Activated CD8-positive, alpha-beta T cell treated with anti-CD3 and anti-CD28 coated beads for 36 hours (primary cell): ENCODE measurements at regions not wholly inside any gene's neighbourhood (a gene's known extent, or its start where the extent isn't known, plus 50 kb on each side); places are given as distances from the start of the nearest gene placed in this dataset.

Source experiments
- ATAC-seq: fragments of 200-7000 bp; cut with Tn5 transposase; one replicate; pipeline ENCODE4 v1.10.0; 2021; ENCODE audit warnings: mild to moderate bottlenecking, moderate library complexity
- CTCF ChIA-PET: fragments of 350-600 bp; sonication (Branson Sonifier 250); formaldehyde crosslinking; loops from one replicate; lab custom pipeline; 2021; ENCODE audit warnings: antibody characterized with exemption; lab: Charles Lee
- POLR2A ChIA-PET: fragments of 350-600 bp; sonication (Branson Sonifier 250); formaldehyde crosslinking; loops from one replicate; lab custom pipeline; 2021; ENCODE audit warnings: antibody characterized with exemption; lab: Charles Lee
- DNase-seq: peaks from one replicate; pipeline ENCODE4 v3.0.0-alpha.2; 2020
- H3K27ac Mint-ChIP-seq: one replicate; pipeline ENCODE4 v1.8.0; 2021; ENCODE audit warnings: mild to moderate bottlenecking, mixed read lengths
- H3K27me3 Mint-ChIP-seq: one replicate; pipeline ENCODE4 v1.8.0; 2021; ENCODE audit warnings: mixed read lengths
- H3K36me3 Mint-ChIP-seq: one replicate; pipeline ENCODE4 v1.8.0; 2021; ENCODE audit warnings: low read depth, mixed read lengths
- H3K4me1 Mint-ChIP-seq: one replicate; pipeline ENCODE4 v1.8.0; 2021; ENCODE audit warnings: low read depth, mixed read lengths
- H3K4me3 Mint-ChIP-seq: one replicate; pipeline ENCODE4 v1.8.0; 2021; ENCODE audit warnings: mild to moderate bottlenecking, moderate library complexity, mixed read lengths
- H3K9me3 Mint-ChIP-seq: one replicate; pipeline ENCODE4 v1.8.0; 2021; ENCODE audit warnings: mixed read lengths
- CTCF ChIP-seq: fragments of 200-600 bp; IDR thresholded peaks from one replicate; pipeline ENCODE4 v1.8.0; 2022; ENCODE audit warnings: antibody characterized with exemption, mild to moderate bottlenecking
- intact Hi-C: fragments of 100-400 bp; cut with micrococcal nuclease; formaldehyde crosslinking; loops from one replicate; pipeline ENCODE4 v1.10.0; 2022

GRCh38 chr15:47945872-47946650 lies 174.7 kb upstream of the SLC24A5 start:
- Mint-ChIP-seq H3K4me1 (no peaks in the 10 kb centered on the region), H3K9me3 (no peaks in the 10 kb centered on the region), H3K27ac (no peak overlapping the region), H3K36me3 (no peaks in the 10 kb centered on the region), H3K4me3 (no peak overlapping the region), H3K27me3 (peaks cover 1% of the 10 kb centered on the region)
- intact Hi-C loops, result no loop called here
- CTCF ChIA-PET, result no interaction called here
- no peak for TF ChIP-seq CTCF
- POLR2A ChIA-PET, result no interaction called here
- DNase-seq (no peak), ATAC-seq (no peak)

GRCh38 chr15:47949815-47950214 lies 171.0 kb upstream of the SLC24A5 start:
- Mint-ChIP-seq H3K27me3 (peaks cover 1% of the 10 kb centered on the region), H3K36me3 (no peaks in the 10 kb centered on the region), H3K9me3 (no peaks in the 10 kb centered on the region), H3K27ac (no peak overlapping the region), H3K4me3 (no peak overlapping the region), H3K4me1 (no peaks in the 10 kb centered on the region)
- DNase-seq, result no peak
- ChIA-PET CTCF (no interaction called here), POLR2A (no interaction called here)
- ATAC-seq, result no peak
- no peak for TF ChIP-seq CTCF
- intact Hi-C loops, result no loop called here

GRCh38 chr15:47950447-47950846 lies 170.3 kb upstream of the SLC24A5 start:
- Mint-ChIP-seq H3K27ac (no peak overlapping the region), H3K9me3 (no peaks in the 10 kb centered on the region), H3K4me3 (no peak overlapping the region), H3K36me3 (no peaks in the 10 kb centered on the region), H3K4me1 (no peaks in the 10 kb centered on the region), H3K27me3 (peaks cover 1% of the 10 kb centered on the region)
- POLR2A ChIA-PET, result no interaction called here
- ATAC-seq (no peak), DNase-seq (no peak)
- CTCF ChIA-PET, result no interaction called here
- intact Hi-C loops, result no loop called here
- TF ChIP-seq CTCF, result no peak

- no peak for TF ChIP-seq CTCF
- intact Hi-C loops, result no loop called here
- Mint-ChIP-seq H3K27ac (no peak overlapping the region), H3K9me3 (no peaks in the 10 kb centered on the region), H3K27me3 (peaks cover 1% of the 10 kb centered on the region), H3K4me3 (no peak overlapping the region), H3K4me1 (no peaks in the 10 kb centered on the region), H3K36me3 (no peaks in the 10 kb centered on the region)
- CTCF ChIA-PET, result no interaction called here
- no peak for ATAC-seq
- POLR2A ChIA-PET, result no interaction called here
- DNase-seq, result no peak
Observed at GRCh38 chr15:47951781-47952180, 169.0 kb upstream of the SLC24A5 start.

- Mint-ChIP-seq H3K4me1 (no peaks in the 10 kb centered on the region), H3K4me3 (no peak overlapping the region), H3K27me3 (no peaks in the 10 kb centered on the region), H3K36me3 (no peaks in the 10 kb centered on the region), H3K9me3 (no peaks in the 10 kb centered on the region), H3K27ac (no peak overlapping the region)
- no peak for TF ChIP-seq CTCF
- ATAC-seq (no peak), DNase-seq (no peak)
- intact Hi-C loops, result no loop called here
- POLR2A ChIA-PET, result no interaction called here
- CTCF ChIA-PET, result no interaction called here
Observed at GRCh38 chr15:47954196-47954595, 166.6 kb upstream of the SLC24A5 start.
